ENCODE measurements at regions not wholly inside any gene's neighbourhood (a gene's known extent, or its start where the extent isn't known, plus 50 kb on each side); places are given as distances from the start of the nearest gene placed in this dataset.

GRCh38 chr10:28841625-28842024 lies 164.3 kb downstream of the BAMBI start:
- H4K20me1 ChIP-seq (ENCODE audit: insufficient read depth, low read length), result no peaks in the 10 kb centered on the region
- no peak overlapping the region for H3K9ac ChIP-seq (ENCODE audit: low read length)
- no peaks in the 10 kb centered on the region for H3K79me2 ChIP-seq (ENCODE audit: insufficient read depth, low read length)
- TF ChIP-seq CTCF (IDR thresholded peaks at IDR 0.05; ENCODE audit: low read length) (no peak), EZH2 (IDR thresholded peaks at IDR 0.05; ENCODE audit: borderline replicate concordance, low read length) (no peak)
- H3K4me1 ChIP-seq (ENCODE audit: insufficient read depth, low read length, severe bottlenecking), result no peaks in the 10 kb centered on the region
- H3F3A ChIP-seq (ENCODE audit: insufficient read depth, low read length), result no peaks in the 10 kb centered on the region
- H3K4me3 ChIP-seq (ENCODE audit: low read depth, low read length, poor library complexity, severe bottlenecking), result no peak overlapping the region
- no peaks in the 10 kb centered on the region for H3K9me2 ChIP-seq (ENCODE audit: low read depth, low read length)
- no peak overlapping the region for H2AFZ ChIP-seq (ENCODE audit: low read length)
- no peak overlapping the region for H3K27ac ChIP-seq (ENCODE audit: low read depth, low read length, poor library complexity, severe bottlenecking)
- H3K36me3 ChIP-seq (ENCODE audit: insufficient read depth, low read length), result no peaks in the 10 kb centered on the region
- H3K4me2 ChIP-seq (ENCODE audit: low read length), result no peak overlapping the region
- H3K9me3 ChIP-seq (ENCODE audit: low read length), result no peaks in the 10 kb centered on the region
- H3K27me3 ChIP-seq (ENCODE audit: insufficient read depth, low read length), result no peaks in the 10 kb centered on the region

DNA sequence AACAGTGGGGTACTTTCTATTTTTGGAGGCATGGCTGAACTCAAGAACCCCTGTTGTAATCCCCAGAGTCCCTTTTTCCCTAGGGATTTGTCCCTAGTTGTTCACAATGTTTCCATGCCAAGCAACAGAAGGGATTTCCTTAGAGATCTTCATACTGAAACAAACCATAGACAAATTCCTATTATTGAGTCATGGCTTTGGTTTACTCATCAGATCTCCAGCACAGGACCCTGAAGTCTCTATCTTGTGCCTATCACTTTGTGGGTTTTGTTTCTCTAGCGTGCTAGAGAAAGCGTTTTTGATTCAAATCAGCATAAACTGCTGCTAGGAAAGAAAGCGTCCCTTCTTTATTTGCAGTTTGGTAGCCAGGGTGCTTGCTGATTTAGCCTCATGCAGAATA lies 165.0 kb downstream of the BAMBI start:
- H3K27me3 ChIP-seq (ENCODE audit: insufficient read depth, low read length), result no peaks in the 10 kb centered on the region
- H3K36me3 ChIP-seq (ENCODE audit: insufficient read depth, low read length), result no peaks in the 10 kb centered on the region
- H3K9me3 ChIP-seq (ENCODE audit: low read length), result no peaks in the 10 kb centered on the region
- H3K4me2 ChIP-seq (ENCODE audit: low read length), result no peak overlapping the region
- H3F3A ChIP-seq (ENCODE audit: insufficient read depth, low read length), result no peaks in the 10 kb centered on the region
- no peak overlapping the region for H2AFZ ChIP-seq (ENCODE audit: low read length)
- no peak overlapping the region for H3K9ac ChIP-seq (ENCODE audit: low read length)
- H3K4me1 ChIP-seq (ENCODE audit: insufficient read depth, low read length, severe bottlenecking), result no peaks in the 10 kb centered on the region
- H3K79me2 ChIP-seq (ENCODE audit: insufficient read depth, low read length), result no peaks in the 10 kb centered on the region
- H3K4me3 ChIP-seq (ENCODE audit: low read depth, low read length, poor library complexity, severe bottlenecking), result no peak overlapping the region
- TF ChIP-seq CTCF (IDR thresholded peaks at IDR 0.05; ENCODE audit: low read length) (no peak), EZH2 (IDR thresholded peaks at IDR 0.05; ENCODE audit: borderline replicate concordance, low read length) (no peak)
- H4K20me1 ChIP-seq (ENCODE audit: insufficient read depth, low read length), result no peaks in the 10 kb centered on the region
- H3K27ac ChIP-seq (ENCODE audit: low read depth, low read length, poor library complexity, severe bottlenecking), result no peak overlapping the region
- H3K9me2 ChIP-seq (ENCODE audit: low read depth, low read length), result no peaks in the 10 kb centered on the region

GRCh38 chr10:28845009-28845682 lies 167.8 kb downstream of the BAMBI start:
- no peaks in the 10 kb centered on the region for H3F3A ChIP-seq (ENCODE audit: insufficient read depth, low read length)
- no peaks in the 10 kb centered on the region for H3K36me3 ChIP-seq (ENCODE audit: insufficient read depth, low read length)
- H3K27me3 ChIP-seq (ENCODE audit: insufficient read depth, low read length), result no peaks in the 10 kb centered on the region
- no peak overlapping the region for H2AFZ ChIP-seq (ENCODE audit: low read length)
- H3K9me2 ChIP-seq (ENCODE audit: low read depth, low read length), result no peaks in the 10 kb centered on the region
- no peak overlapping the region for H3K4me2 ChIP-seq (ENCODE audit: low read length)
- H3K27ac ChIP-seq (ENCODE audit: low read depth, low read length, poor library complexity, severe bottlenecking), result no peak overlapping the region
- no peaks in the 10 kb centered on the region for H4K20me1 ChIP-seq (ENCODE audit: insufficient read depth, low read length)
- no peaks in the 10 kb centered on the region for H3K9me3 ChIP-seq (ENCODE audit: low read length)
- TF ChIP-seq CTCF (IDR thresholded peaks at IDR 0.05; ENCODE audit: low read length) (no peak), EZH2 (IDR thresholded peaks at IDR 0.05; ENCODE audit: borderline replicate concordance, low read length) (no peak)
- no peak overlapping the region for H3K4me3 ChIP-seq (ENCODE audit: low read depth, low read length, poor library complexity, severe bottlenecking)
- no peaks in the 10 kb centered on the region for H3K4me1 ChIP-seq (ENCODE audit: insufficient read depth, low read length, severe bottlenecking)
- H3K9ac ChIP-seq (ENCODE audit: low read length), result no peak overlapping the region
- no peaks in the 10 kb centered on the region for H3K79me2 ChIP-seq (ENCODE audit: insufficient read depth, low read length)

Data from OCI-LY1 (cell line).